NCI-H82 treated with DMSO at 0.1 percent for 48 hours (cell line): ENCODE measurements at regions not wholly inside any gene's neighbourhood (a gene's known extent, or its start where the extent isn't known, plus 50 kb on each side); places are given as distances from the start of the nearest gene placed in this dataset.
"Not testable (repeated sequence)": the region's sequence is repeated elsewhere in the genome, so short reads cannot be mapped to it uniquely, and the experiment has no call there.

Experiments
- DNase-seq: peaks from one replicate; lab custom pipeline; 2025; ENCODE audit not compliant: unreplicated experiment; lab: John Stamatoyannopoulos, UW

GRCh38 chr5:82513738-82514137, 235.6 kb upstream of the RPS23 start:
- no peak for DNase-seq

DNA sequence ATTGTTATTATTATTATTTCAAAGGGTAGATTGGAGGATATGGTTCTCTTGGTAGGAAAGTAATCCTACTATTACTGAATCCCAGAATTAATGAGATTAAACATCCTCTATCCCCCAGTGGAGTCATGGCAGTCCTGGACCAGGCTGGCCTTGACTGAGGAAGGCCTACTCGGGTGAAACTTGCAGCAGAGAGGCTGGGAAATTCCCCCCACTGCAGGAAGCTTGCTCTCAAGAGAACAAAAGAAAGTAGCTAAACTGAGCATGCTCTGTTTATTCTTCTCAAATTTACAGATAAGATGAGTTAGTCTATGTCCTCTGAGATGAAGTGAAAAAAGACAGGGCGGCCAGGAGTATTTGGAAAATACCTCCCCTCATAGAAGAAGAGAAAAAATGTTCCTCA, 233.9 kb upstream of the RPS23 start:
- DNase-seq = no peak

DNA sequence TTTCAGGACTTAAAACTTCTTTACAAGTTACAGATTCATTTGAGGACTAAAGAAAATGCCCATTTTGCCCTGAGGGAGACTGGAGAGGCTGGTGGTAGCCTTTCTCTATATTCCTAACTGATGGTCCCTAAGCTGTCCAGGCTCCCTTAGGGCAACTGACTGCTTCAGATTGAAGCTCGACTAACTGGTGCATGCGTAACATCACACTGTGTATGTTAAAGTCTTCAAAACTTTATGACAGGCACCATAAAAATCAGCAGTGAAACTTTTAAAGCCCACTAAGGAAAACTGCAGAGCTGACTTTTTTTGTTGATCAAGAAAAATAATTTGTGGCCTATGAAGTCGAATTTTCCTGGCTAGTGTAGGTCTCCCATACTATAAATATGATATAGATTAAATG, 233.0 kb upstream of the RPS23 start:
- no peak for DNase-seq

DNA sequence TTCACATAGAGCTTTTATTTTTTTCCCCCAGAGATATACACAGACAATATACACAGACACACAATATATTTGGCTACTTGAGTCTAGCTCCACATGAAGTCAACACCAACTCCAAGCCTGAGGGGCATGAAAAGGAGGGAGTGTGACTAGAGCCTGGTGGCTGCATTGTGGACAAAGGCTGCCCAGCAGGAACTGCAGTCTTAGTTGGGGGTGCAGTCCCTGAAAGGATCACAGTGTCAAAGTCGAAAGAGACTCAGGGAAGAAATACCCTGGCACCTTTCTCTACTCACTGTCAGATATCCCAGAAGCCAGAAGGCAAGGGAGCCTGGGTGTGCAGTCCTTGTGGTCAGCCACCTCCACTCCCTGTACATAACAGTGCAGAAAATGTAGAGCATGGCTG, 231.6 kb upstream of the RPS23 start:
- no peak for DNase-seq

- not testable (repeated sequence) for DNase-seq
Measured at GRCh38 chr5:82506390-82506789, 228.2 kb upstream of the RPS23 start.

- no peak for DNase-seq
Measured at GRCh38 chr5:82499725-82500244, 221.6 kb upstream of the RPS23 start.

GRCh38 chr5:82497242-82497641, 219.1 kb upstream of the RPS23 start:
- DNase-seq = no peak

DNA sequence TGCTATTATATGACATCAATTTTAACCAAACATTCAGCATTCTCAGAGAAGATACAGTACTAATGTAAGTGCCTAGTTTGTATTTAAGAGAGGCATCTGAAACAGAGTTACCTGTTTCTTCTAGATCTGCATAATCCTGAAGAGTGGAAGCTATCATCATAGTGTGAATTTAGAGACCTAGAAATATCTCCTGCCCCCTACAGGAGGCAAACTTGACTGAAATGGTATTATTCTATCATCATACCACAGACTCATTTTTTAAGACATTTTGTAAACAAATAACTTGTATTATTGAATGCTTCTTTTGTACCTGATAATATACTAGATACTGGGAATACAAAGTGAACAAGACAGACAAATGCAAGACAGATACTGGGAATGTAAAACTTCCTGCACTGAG, 216.8 kb upstream of the RPS23 start:
- DNase-seq = no peak

GRCh38 chr5:82493221-82493620, 215.1 kb upstream of the RPS23 start:
- no peak for DNase-seq

DNA sequence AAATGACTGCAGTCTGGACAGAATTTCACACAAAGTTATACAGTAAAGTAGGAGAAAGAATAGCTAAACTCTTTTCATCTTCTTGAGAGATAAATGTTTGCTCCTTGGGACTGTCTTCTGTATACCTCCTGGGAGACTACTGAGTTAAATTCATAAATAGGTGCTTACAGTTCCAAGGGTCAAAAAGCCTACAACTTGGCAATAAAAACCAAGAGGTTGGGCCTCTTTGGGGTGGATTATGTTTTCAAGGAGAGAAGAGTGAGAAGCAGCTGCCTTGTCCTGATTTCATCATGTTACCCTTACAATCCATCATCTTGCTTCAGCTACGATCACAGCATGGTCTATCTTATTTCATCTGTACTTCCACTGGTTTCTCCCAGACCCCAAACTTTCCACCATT, 213.2 kb upstream of the RPS23 start:
- DNase-seq = no peak

- no peak for DNase-seq
Measured at GRCh38 chr5:82489683-82490082, 211.5 kb upstream of the RPS23 start.

GRCh38 chr5:82487131-82487530, 209.0 kb upstream of the RPS23 start:
- DNase-seq = no peak

DNA sequence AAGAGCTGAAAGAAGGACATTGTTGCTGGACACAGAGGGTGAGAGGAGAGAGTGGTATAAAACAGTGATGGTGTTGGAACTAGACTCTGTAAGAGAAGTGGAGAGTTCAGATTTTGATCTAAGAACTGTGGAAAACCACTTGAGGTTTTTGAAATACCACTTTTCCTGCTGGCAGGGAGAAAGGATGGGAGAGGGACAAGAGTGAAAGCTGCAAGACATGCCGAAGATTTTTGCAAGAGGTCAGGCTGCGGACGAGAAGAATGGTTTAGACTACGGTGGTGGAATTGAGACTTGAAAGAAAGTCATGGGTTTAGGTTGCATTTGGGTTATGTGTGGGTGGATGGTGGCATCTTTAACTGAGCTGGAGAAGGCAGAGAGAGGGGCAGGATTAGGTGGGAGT, 202.2 kb upstream of the RPS23 start:
- DNase-seq = no peak

DNA sequence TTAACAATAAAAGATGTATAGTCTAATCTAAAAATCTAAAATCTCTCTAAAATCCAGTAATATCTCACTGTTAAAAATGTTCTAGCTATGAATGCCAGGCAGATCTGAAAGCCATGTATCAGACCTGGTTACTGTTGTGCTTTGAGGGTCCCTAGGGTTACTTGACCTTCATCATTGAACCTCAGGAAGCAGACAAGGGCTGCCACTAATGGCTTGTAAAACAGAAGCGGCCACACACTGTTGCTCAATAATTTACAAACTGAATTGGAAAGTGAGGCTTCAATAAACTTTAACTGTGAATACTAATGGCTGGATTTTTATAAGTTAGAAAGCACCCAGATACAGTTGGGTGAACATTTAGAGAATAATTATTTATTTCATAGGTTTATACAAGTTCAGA, 198.0 kb upstream of the RPS23 start:
- DNase-seq = no peak

GRCh38 chr5:82473262-82473661, 195.1 kb upstream of the RPS23 start:
- DNase-seq = no peak

- no peak for DNase-seq
Measured at GRCh38 chr5:82470185-82470994, 192.2 kb upstream of the RPS23 start.

DNA sequence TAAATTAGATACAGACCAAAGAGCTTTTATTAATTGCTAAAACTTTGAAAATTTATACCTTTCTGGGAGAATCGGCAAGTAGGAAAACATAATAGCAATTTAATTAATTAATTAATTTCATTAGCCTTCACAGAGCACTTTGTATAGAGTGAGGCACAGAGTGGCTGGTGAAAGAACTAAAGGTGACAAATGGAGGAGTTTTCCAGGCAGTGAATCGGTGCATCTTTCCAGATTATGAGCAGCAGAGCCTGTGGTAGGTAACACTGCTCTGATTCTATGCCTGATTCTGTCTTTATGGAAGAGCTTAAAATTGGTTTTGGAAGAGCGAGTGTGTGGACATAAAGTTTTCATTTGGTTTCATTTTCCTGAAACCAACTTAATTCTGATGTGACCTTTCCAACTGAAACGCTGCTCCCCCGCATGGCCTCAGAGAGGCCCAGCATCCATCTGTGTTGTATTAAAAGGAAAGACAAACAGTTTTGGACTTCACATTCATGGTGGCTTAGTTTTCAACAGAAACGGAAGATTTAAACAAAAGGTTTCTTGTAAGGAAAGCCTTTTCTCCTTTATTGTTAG, 188.9 kb upstream of the RPS23 start:
- DNase-seq = no peak

DNA sequence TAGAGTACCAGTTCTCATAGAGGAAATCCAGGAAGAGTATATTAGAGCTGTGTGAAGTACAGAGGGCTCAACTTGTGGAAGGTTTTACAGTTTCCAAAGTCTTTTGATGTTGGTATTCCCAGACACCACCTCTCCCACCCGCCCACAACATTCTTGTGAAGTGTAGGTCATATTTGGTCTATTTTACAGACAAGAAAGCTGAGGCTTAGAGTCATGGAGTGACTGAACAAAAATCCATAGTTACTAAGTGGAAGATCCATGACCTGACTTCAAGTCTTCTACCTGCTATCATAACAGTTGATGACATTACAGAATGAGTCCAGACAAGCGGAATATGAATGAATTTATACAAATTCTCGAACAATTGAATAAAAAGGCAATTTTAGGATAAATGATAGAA, 187.1 kb upstream of the RPS23 start:
- no peak for DNase-seq

- DNase-seq = no peak
Measured at GRCh38 chr5:82459626-82460025, 181.5 kb upstream of the RPS23 start.

DNA sequence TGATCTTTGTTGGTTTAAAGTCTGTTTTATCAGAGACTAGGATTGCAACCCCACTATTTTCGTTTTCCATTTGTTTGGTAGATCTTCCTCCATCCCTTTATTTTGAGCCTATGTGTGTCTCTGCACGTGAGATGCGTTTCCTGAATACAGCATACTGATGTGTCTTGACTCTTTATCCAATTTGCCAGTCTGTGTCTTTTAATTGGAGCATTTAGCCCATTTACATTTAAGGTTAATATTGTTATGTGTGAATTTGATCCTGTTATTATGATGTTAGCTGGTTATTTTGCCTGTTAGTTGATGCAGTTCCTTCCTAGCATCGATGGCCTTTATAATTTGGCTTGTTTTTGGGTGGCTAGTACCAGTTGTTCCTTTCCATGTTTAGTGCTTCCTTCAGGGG, 177.2 kb upstream of the RPS23 start:
- DNase-seq = not testable (repeated sequence)

DNA sequence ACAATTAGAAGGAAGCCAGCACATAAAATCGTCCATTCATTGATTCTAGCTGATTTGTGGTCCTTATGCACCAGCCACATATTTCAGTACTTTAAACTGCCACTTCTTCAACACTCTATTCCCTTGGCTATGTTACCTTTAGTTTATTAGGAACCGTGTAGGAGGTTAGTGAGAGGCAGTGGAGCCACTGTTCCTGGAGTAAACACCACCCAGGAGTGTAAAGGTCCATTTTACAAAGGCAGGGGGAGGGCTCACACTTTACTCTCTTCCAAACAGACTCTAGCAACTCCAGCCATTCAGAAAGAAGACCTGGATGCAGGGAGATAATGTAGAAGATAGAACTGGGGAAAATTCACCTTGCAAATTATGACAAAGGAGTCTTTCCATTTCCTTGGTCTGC, 170.2 kb upstream of the RPS23 start:
- no peak for DNase-seq

- DNase-seq = no peak
Measured at GRCh38 chr5:82447913-82448312, 169.8 kb upstream of the RPS23 start.

DNA sequence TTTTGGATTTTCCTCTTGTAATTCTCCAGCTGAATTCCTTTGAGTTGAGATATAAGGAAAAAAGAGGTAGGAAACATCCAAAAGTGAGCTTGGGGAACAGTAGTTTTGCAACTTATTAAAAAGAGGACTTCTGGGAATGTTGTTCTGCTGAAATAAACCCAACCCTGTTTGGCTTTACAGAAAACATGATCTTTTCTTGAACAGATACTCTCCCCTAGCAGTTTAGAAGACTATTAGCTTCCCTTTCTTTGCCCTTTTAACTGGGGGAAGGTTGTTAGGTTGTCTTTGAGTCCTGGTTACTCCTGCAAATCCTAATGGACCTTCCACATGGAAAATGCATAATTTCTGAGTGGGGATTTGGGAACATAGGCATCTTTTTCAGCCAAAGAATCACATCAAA, 168.7 kb upstream of the RPS23 start:
- DNase-seq = no peak
